K562 (cell line): ENCODE measurements at regions not wholly inside any gene's neighbourhood (a gene's known extent, or its start where the extent isn't known, plus 50 kb on each side); places are given as distances from the start of the nearest gene placed in this dataset.

ENCODE experiments used
- ARNT ChIP-seq, 2 experiments: fragments of 450-650 bp; IDR thresholded peaks; 2 replicates each; pipeline ENCODE4 v1.6.1; 2016; ENCODE audit warnings: mild to moderate bottlenecking in 1 of 2
- FOXA3 ChIP-seq, 2 experiments: fragments of 450-650 bp in 1 of 2; sonication (generic) in 1 of 2; formaldehyde crosslinking; IDR thresholded peaks in 1 of 2; conservative IDR thresholded peaks in 1 of 2; 2 replicates each; pipeline versions ENCODE4 v1.4.0 to v1.8.0; 2020 to 2022; ENCODE audit warnings: mild to moderate bottlenecking in 2 of 2, missing genetic modification reagents in 1 of 2
- FOXJ3 ChIP-seq: sonication (generic); formaldehyde crosslinking; IDR thresholded peaks from 2 replicates; pipeline ENCODE4 v1.4.0; 2020; ENCODE audit warnings: mild to moderate bottlenecking, missing genetic modification reagents
- MYC ChIP-seq, 2 experiments: fragments of 250-450 bp in 1 of 2; sonication (Bioruptor Pico) in 1 of 2; IDR thresholded peaks; 2 replicates each; pipeline versions ENCODE4 v1.5.1 to v1.6.1; 2012 to 2021; ENCODE audit warnings: low read depth in 2 of 2, borderline replicate concordance in 1 of 2, improper control_type of control experiment in 1 of 2, low read length in 1 of 2, mild to moderate bottlenecking in 1 of 2, moderate library complexity in 1 of 2
- NFRKB ChIP-seq: fragments of 450-650 bp; IDR thresholded peaks from 2 replicates; pipeline ENCODE4 v1.6.1; 2016; ENCODE audit warnings: low read depth
- PKNOX1 ChIP-seq: fragments of 450-650 bp; IDR thresholded peaks from 2 replicates; pipeline ENCODE4 v1.6.1; 2016
- SMC3 ChIP-seq: conservative IDR thresholded peaks from 2 replicates; pipeline ENCODE4 v1.6.1; 2011; ENCODE audit warnings: low read depth, low read length, improper control_type of control experiment; ENCODE audit not compliant: insufficient read depth
- SRSF9 ChIP-seq: fragments of 200-400 bp; formaldehyde crosslinking; IDR thresholded peaks from 2 replicates; pipeline ENCODE4 v1.6.1; 2017; ENCODE audit warnings: low read depth, low read length, borderline replicate concordance
- TAF9B ChIP-seq: fragments of 450-650 bp; IDR thresholded peaks from 2 replicates; pipeline ENCODE4 v1.6.1; 2018; ENCODE audit warnings: mild to moderate bottlenecking; ENCODE audit not compliant: partially characterized antibody
- XRCC4 ChIP-seq: IDR thresholded peaks from one replicate; pipeline ENCODE4 v1.6.1; 2011; ENCODE audit not compliant: insufficient read depth, insufficient read length; ENCODE audit errors: extremely low read depth
- ZNF24 ChIP-seq: fragments of 450-650 bp; IDR thresholded peaks from 2 replicates; pipeline ENCODE4 v1.6.1; 2016
- ZNF316 ChIP-seq: fragments of 450-650 bp; IDR thresholded peaks from 2 replicates; pipeline ENCODE4 v1.6.1; 2016
- ZNF347 ChIP-seq: fragments of 450-650 bp; formaldehyde crosslinking; IDR thresholded peaks from 2 replicates; pipeline ENCODE4 v1.4.0; 2020; ENCODE audit warnings: low read depth, mild to moderate bottlenecking, moderate library complexity
- ZNF561 ChIP-seq: fragments of 450-650 bp; formaldehyde crosslinking; conservative IDR thresholded peaks from 2 replicates; pipeline ENCODE4 v1.4.0; 2020; ENCODE audit warnings: mild to moderate bottlenecking, moderate library complexity
- TF ChIP-seq, protein P1 (sequence below): fragments of 450-650 bp; IDR thresholded peaks from 2 replicates; pipeline ENCODE4 v1.6.1; 2016; ENCODE audit warnings: missing biosample characterization, missing genetic modification characterization
- TF ChIP-seq, protein P2 (sequence below), 2 experiments: fragments of 450-650 bp; formaldehyde crosslinking in 1 of 2; IDR thresholded peaks; 2 replicates each; pipeline versions ENCODE4 v1.4.0 to v1.6.1; 2014 to 2020; ENCODE audit warnings: mild to moderate bottlenecking in 2 of 2, borderline replicate concordance in 1 of 2, low read depth in 1 of 2
- TF ChIP-seq, protein P3 (sequence below): sonication (generic); formaldehyde crosslinking; IDR thresholded peaks from 2 replicates; pipeline ENCODE4 v1.9.0; 2022; ENCODE audit warnings: mild to moderate bottlenecking, missing genetic modification reagents

GRCh38 chr2:43127208-43127940 is 99.0 kb downstream of the ZFP36L2 start (continued):
- TF ChIP-seq NFRKB (no peak), FOXA3 (CRISPR knock-in tag; conservative IDR thresholded peaks at IDR 0.05 in 1 of 2, IDR thresholded peaks at IDR 0.05 in 1 of 2) (0 out of 4 replicates have a peak, but pooled peaks of 1 of the 2 experiments have one; percentile 29), ZNF24 (0 out of 2 replicates have a peak, but pooled peaks have one; percentile 26), ZNF347 (no peak), ARNT (IDR thresholded peaks at IDR 0.05) (peak in 1 of 2 experiments; percentile 41; a peak in 1 of 4 replicates), SRSF9 (no peak), PKNOX1 (no peak), MYC (IDR thresholded peaks at IDR 0.05; ENCODE audit: low read depth, low read length) (0 out of 2 replicates have a peak, but pooled peaks have one; percentile 26), MYC (CRISPR knock-in tag; IDR thresholded peaks at IDR 0.05; ENCODE audit: borderline replicate concordance, low read depth) (no peak), XRCC4 (no peak), ZNF316 (peak; percentile 96), FOXJ3 (CRISPR knock-in tag) (no peak), TAF9B (no peak), ZNF561 (CRISPR knock-in tag) (no peak), SMC3 (peak; percentile 88)
- TF ChIP-seq, protein P1, sequence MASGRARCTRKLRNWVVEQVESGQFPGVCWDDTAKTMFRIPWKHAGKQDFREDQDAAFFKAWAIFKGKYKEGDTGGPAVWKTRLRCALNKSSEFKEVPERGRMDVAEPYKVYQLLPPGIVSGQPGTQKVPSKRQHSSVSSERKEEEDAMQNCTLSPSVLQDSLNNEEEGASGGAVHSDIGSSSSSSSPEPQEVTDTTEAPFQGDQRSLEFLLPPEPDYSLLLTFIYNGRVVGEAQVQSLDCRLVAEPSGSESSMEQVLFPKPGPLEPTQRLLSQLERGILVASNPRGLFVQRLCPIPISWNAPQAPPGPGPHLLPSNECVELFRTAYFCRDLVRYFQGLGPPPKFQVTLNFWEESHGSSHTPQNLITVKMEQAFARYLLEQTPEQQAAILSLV (tag) = no peak
- TF ChIP-seq, protein P2, sequence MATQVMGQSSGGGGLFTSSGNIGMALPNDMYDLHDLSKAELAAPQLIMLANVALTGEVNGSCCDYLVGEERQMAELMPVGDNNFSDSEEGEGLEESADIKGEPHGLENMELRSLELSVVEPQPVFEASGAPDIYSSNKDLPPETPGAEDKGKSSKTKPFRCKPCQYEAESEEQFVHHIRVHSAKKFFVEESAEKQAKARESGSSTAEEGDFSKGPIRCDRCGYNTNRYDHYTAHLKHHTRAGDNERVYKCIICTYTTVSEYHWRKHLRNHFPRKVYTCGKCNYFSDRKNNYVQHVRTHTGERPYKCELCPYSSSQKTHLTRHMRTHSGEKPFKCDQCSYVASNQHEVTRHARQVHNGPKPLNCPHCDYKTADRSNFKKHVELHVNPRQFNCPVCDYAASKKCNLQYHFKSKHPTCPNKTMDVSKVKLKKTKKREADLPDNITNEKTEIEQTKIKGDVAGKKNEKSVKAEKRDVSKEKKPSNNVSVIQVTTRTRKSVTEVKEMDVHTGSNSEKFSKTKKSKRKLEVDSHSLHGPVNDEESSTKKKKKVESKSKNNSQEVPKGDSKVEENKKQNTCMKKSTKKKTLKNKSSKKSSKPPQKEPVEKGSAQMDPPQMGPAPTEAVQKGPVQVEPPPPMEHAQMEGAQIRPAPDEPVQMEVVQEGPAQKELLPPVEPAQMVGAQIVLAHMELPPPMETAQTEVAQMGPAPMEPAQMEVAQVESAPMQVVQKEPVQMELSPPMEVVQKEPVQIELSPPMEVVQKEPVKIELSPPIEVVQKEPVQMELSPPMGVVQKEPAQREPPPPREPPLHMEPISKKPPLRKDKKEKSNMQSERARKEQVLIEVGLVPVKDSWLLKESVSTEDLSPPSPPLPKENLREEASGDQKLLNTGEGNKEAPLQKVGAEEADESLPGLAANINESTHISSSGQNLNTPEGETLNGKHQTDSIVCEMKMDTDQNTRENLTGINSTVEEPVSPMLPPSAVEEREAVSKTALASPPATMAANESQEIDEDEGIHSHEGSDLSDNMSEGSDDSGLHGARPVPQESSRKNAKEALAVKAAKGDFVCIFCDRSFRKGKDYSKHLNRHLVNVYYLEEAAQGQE (IDR thresholded peaks at IDR 0.05; ENCODE audit: borderline replicate concordance) = peak; percentile 66; the same call in 1 of the 2 replicates
- TF ChIP-seq, protein P2 (CRISPR knock-in tag; IDR thresholded peaks at IDR 0.05; ENCODE audit: low read depth) = no peak
- TF ChIP-seq, protein P3, sequence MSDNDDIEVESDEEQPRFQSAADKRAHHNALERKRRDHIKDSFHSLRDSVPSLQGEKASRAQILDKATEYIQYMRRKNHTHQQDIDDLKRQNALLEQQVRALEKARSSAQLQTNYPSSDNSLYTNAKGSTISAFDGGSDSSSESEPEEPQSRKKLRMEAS (CRISPR knock-in tag) = peak; percentile 16; the same call in 1 of the 2 replicates
